Activated T-helper 2 cell treated with anti-CD3 and anti-CD28 coated beads, Interferon-gamma antibody, Interleukin-2, Interleukin-4, amounts not matched to agents 10 μg/mL and 5 μg/mL and 100 μg/mL, durations not matched to agents 14 hours and 24 hours and 36 hours (primary cell): ENCODE measurements at regions not wholly inside any gene's neighbourhood (a gene's known extent, or its start where the extent isn't known, plus 50 kb on each side); places are given as distances from the start of the nearest gene placed in this dataset.
A peak's percentile ranks its signal among the peaks of the same experiment; 100 is the strongest.

ENCODE experiments used
- DNase-seq: peaks from one replicate; pipeline ENCODE4 v3.0.0; 2021; ENCODE audit warnings: low spot score
- H3K27ac Mint-ChIP-seq: one replicate; pipeline ENCODE4 v1.8.0; 2021; ENCODE audit warnings: mixed read lengths
- H3K27me3 Mint-ChIP-seq: one replicate; pipeline ENCODE4 v1.8.0; 2021; ENCODE audit warnings: low read depth, mixed read lengths
- H3K36me3 Mint-ChIP-seq: one replicate; pipeline ENCODE4 v1.8.0; 2021; ENCODE audit warnings: low read depth, mixed read lengths
- H3K4me1 Mint-ChIP-seq: one replicate; pipeline ENCODE4 v1.8.0; 2021; ENCODE audit warnings: low read depth, mixed read lengths
- H3K4me3 Mint-ChIP-seq: one replicate; pipeline ENCODE4 v1.8.0; 2021; ENCODE audit warnings: low read depth, mild to moderate bottlenecking, moderate library complexity, mixed read lengths
- H3K9me3 Mint-ChIP-seq: one replicate; pipeline ENCODE4 v1.8.0; 2021; ENCODE audit warnings: mixed read lengths
- intact Hi-C: fragments of 100-400 bp; cut with micrococcal nuclease; formaldehyde crosslinking; loops from one replicate; pipeline ENCODE4 v1.15.1; 2023

GRCh38 chr13:75231235-75231634 is 250.7 kb downstream of the TBC1D4 start:
- Mint-ChIP-seq H3K27ac (no peak overlapping the region), H3K9me3 (peaks cover 5% of the 10 kb centered on the region), H3K4me3 (no peak overlapping the region), H3K4me1 (peaks cover 18% of the 10 kb centered on the region), H3K36me3 (no peaks in the 10 kb centered on the region), H3K27me3 (peaks cover 2% of the 10 kb centered on the region)
- intact Hi-C loops = no loop called here
- no peak for DNase-seq

GRCh38 chr13:75226733-75227435 is 255.1 kb downstream of the TBC1D4 start:
- DNase-seq = no peak
- no peak overlapping the region for H3K4me3 Mint-ChIP-seq
- peaks cover 3% of the 10 kb centered on the region for H3K27me3 Mint-ChIP-seq
- intact Hi-C loops = loop anchor here (2.0 to 10.0 kb wide), 4 partner anchors 100 to 1472 kb away; no protein-coding TSS in a partner anchor
- peaks cover 27% of the 10 kb centered on the region for H3K4me1 Mint-ChIP-seq
- H3K36me3 Mint-ChIP-seq = no peaks in the 10 kb centered on the region
- peaks cover under 1% of the 10 kb centered on the region for H3K9me3 Mint-ChIP-seq
- H3K27ac Mint-ChIP-seq = peak overlapping the region; percentile 0

GRCh38 chr13:75226092-75226491 is 255.9 kb downstream of the TBC1D4 start:
- no peaks in the 10 kb centered on the region for H3K36me3 Mint-ChIP-seq
- H3K4me3 Mint-ChIP-seq = no peak overlapping the region
- H3K9me3 Mint-ChIP-seq = no peaks in the 10 kb centered on the region
- no peak overlapping the region for H3K27ac Mint-ChIP-seq
- H3K27me3 Mint-ChIP-seq = peaks cover 5% of the 10 kb centered on the region
- intact Hi-C loops = loop anchor here (2.0 to 10.0 kb wide), 4 partner anchors 101 to 1471 kb away; no protein-coding TSS in a partner anchor
- DNase-seq = no peak
- H3K4me1 Mint-ChIP-seq = peaks cover 23% of the 10 kb centered on the region

GRCh38 chr13:75225288-75226032 is 256.5 kb downstream of the TBC1D4 start:
- no peak for DNase-seq
- no peaks in the 10 kb centered on the region for H3K9me3 Mint-ChIP-seq
- H3K27me3 Mint-ChIP-seq = peaks cover 8% of the 10 kb centered on the region
- intact Hi-C loops = loop anchor here (2.0 to 10.0 kb wide), 4 partner anchors 101 to 1471 kb away; no protein-coding TSS in a partner anchor
- no peak overlapping the region for H3K27ac Mint-ChIP-seq
- no peak overlapping the region for H3K4me3 Mint-ChIP-seq
- H3K36me3 Mint-ChIP-seq = no peaks in the 10 kb centered on the region
- peaks cover 23% of the 10 kb centered on the region for H3K4me1 Mint-ChIP-seq

- peaks cover 30% of the 10 kb centered on the region for H3K4me1 Mint-ChIP-seq
- peaks cover 13% of the 10 kb centered on the region for H3K27me3 Mint-ChIP-seq
- H3K27ac Mint-ChIP-seq = no peak overlapping the region
- no peaks in the 10 kb centered on the region for H3K9me3 Mint-ChIP-seq
- H3K4me3 Mint-ChIP-seq = no peak overlapping the region
- intact Hi-C loops = loop anchor here (10.0 kb wide), 2 partner anchors 649 to 1469 kb away; no protein-coding TSS in a partner anchor
- no peak for DNase-seq
- no peaks in the 10 kb centered on the region for H3K36me3 Mint-ChIP-seq
These were observed 257.8 kb downstream of the TBC1D4 start for GRCh38 chr13:75224053-75224742.

- Mint-ChIP-seq H3K4me1 (peaks cover 23% of the 10 kb centered on the region), H3K36me3 (no peaks in the 10 kb centered on the region), H3K4me3 (no peak overlapping the region), H3K27ac (no peak overlapping the region), H3K9me3 (no peaks in the 10 kb centered on the region), H3K27me3 (peaks cover 28% of the 10 kb centered on the region)
- DNase-seq = no peak
- intact Hi-C loops = loop anchor here (10.0 kb wide), 2 partner anchors 647 to 1467 kb away; no protein-coding TSS in a partner anchor
These were observed 259.9 kb downstream of the TBC1D4 start for GRCh38 chr13:75222031-75222430.

GRCh38 chr13:75220861-75221260 is 261.1 kb downstream of the TBC1D4 start:
- no peak for DNase-seq
- intact Hi-C loops = loop anchor here (10.0 kb wide), 2 partner anchors 646 to 1466 kb away; no protein-coding TSS in a partner anchor
- H3K4me1 Mint-ChIP-seq = peaks cover 13% of the 10 kb centered on the region
- H3K4me3 Mint-ChIP-seq = no peak overlapping the region
- no peak overlapping the region for H3K27ac Mint-ChIP-seq
- peaks cover 37% of the 10 kb centered on the region for H3K27me3 Mint-ChIP-seq
- no peaks in the 10 kb centered on the region for H3K9me3 Mint-ChIP-seq
- H3K36me3 Mint-ChIP-seq = no peaks in the 10 kb centered on the region

GRCh38 chr13:75220238-75220542 is 261.8 kb downstream of the TBC1D4 start:
- H3K4me1 Mint-ChIP-seq = peaks cover 7% of the 10 kb centered on the region
- intact Hi-C loops = loop anchor here (10.0 kb wide), 2 partner anchors 645 to 1465 kb away; no protein-coding TSS in a partner anchor
- no peak for DNase-seq
- no peaks in the 10 kb centered on the region for H3K36me3 Mint-ChIP-seq
- H3K27me3 Mint-ChIP-seq = peaks cover 42% of the 10 kb centered on the region
- no peak overlapping the region for H3K4me3 Mint-ChIP-seq
- H3K27ac Mint-ChIP-seq = no peak overlapping the region
- no peaks in the 10 kb centered on the region for H3K9me3 Mint-ChIP-seq

- intact Hi-C loops = loop anchor here (10.0 kb wide), 3 partner anchors 645 to 1465 kb away; no protein-coding TSS in a partner anchor
- H3K4me3 Mint-ChIP-seq = peak overlapping the region; percentile 49
- DNase-seq = peak; percentile 75
- H3K9me3 Mint-ChIP-seq = no peaks in the 10 kb centered on the region
- peaks cover 45% of the 10 kb centered on the region for H3K27me3 Mint-ChIP-seq
- H3K4me1 Mint-ChIP-seq = peaks cover 6% of the 10 kb centered on the region
- peak overlapping the region; percentile 34 for H3K27ac Mint-ChIP-seq
- H3K36me3 Mint-ChIP-seq = no peaks in the 10 kb centered on the region
These were observed 262.3 kb downstream of the TBC1D4 start for GRCh38 chr13:75219479-75220237.

- Mint-ChIP-seq H3K4me3 (no peak overlapping the region), H3K36me3 (no peaks in the 10 kb centered on the region), H3K9me3 (no peaks in the 10 kb centered on the region), H3K27me3 (peaks cover 48% of the 10 kb centered on the region), H3K27ac (no peak overlapping the region), H3K4me1 (peaks cover 6% of the 10 kb centered on the region)
- intact Hi-C loops = loop anchor here (10.0 kb wide), 1 partner anchor 1383 kb away; no protein-coding TSS in a partner anchor
- DNase-seq = no peak
These were observed 264.0 kb downstream of the TBC1D4 start for GRCh38 chr13:75217949-75218348.

GRCh38 chr13:75216038-75216437 is 265.9 kb downstream of the TBC1D4 start:
- Mint-ChIP-seq H3K27ac (no peak overlapping the region), H3K27me3 (peaks cover 45% of the 10 kb centered on the region), H3K9me3 (no peaks in the 10 kb centered on the region), H3K4me3 (no peak overlapping the region), H3K36me3 (no peaks in the 10 kb centered on the region), H3K4me1 (peaks cover 6% of the 10 kb centered on the region)
- no peak for DNase-seq
- intact Hi-C loops = loop anchor here (10.0 kb wide), 1 partner anchor 1381 kb away; no protein-coding TSS in a partner anchor

GRCh38 chr13:75214846-75215245 is 267.1 kb downstream of the TBC1D4 start:
- intact Hi-C loops = loop anchor here (10.0 kb wide), 1 partner anchor 1380 kb away; no protein-coding TSS in a partner anchor
- H3K36me3 Mint-ChIP-seq = no peaks in the 10 kb centered on the region
- peaks cover 41% of the 10 kb centered on the region for H3K27me3 Mint-ChIP-seq
- peaks cover 5% of the 10 kb centered on the region for H3K4me1 Mint-ChIP-seq
- no peak overlapping the region for H3K27ac Mint-ChIP-seq
- no peaks in the 10 kb centered on the region for H3K9me3 Mint-ChIP-seq
- no peak for DNase-seq
- no peak overlapping the region for H3K4me3 Mint-ChIP-seq
